HG03520 (cell line): ENCODE measurements at regions not wholly inside any gene's neighbourhood (a gene's known extent, or its start where the extent isn't known, plus 50 kb on each side); places are given as distances from the start of the nearest gene placed in this dataset.
"Not testable (repeated sequence)": the region's sequence is repeated elsewhere in the genome, so short reads cannot be mapped to it uniquely, and the experiment has no call there.

Experiments used
- ATAC-seq: cut with Tn5 transposase; IDR thresholded peaks from one replicate; pipeline ENCODE4 v1.9.1; 2021; ENCODE audit warnings: mild to moderate bottlenecking, moderate library complexity; ENCODE audit not compliant: unreplicated experiment

DNA sequence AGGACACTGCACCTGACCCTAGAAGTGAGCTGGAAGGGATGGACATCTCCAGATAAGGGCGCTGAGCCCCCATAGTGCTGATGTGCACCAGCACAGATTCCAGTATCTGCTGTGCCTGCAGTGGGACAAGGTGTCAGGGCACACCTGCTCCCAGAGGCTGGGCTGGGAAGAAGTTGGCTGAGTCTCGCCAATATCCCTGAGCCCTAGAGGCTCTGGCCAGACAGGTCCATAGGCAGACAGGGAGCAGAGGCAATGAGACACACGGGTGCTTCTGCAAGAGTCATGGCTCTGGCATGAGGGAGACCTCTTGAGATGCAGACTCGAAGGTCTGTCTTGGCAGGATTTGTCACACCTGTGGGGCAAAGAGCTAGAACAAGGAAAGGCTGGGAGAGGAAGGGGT, 1321.5 kb downstream of the UQCRFS1 start:
- ATAC-seq: no peak

DNA sequence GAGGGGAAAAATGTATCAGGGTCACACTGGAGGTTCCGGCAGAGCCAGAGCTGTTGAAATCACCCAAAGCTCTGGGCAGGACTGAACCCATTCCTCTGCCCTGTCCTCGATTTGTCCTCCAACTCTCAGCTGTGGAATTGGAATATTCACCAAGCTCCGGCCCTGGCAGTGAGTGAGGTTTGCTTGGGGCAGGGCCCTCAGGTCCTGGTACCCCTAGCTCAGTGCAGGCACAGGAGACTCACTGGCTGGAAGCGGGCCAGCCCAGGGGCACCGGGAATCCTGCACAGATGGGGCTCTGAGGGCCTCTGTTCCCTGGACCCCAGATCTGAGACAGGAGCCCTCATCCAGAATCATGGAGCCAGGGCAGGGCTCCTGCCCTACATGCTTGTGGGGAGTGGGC, 1322.3 kb downstream of the UQCRFS1 start:
- no peak for ATAC-seq

DNA sequence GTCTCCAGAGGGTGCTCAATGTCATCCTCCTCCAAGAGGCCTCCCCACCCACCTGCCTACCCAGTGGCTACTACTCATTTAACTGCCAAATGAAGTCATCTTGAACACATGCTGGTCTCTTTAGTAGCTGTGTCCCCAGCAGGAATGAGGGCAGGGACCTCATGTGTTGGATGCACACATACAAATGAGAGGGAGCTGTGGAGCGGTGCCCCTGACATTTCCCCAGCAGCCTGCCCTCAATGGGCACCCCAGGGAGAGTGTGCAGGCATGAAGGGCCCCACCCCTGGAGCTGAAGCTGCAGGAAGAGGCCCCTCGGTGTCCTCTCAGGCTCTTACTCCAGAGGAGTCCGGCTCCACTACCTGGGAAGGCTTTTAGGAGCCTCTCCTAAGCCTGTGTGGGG, 1322.7 kb downstream of the UQCRFS1 start:
- ATAC-seq: no peak

DNA sequence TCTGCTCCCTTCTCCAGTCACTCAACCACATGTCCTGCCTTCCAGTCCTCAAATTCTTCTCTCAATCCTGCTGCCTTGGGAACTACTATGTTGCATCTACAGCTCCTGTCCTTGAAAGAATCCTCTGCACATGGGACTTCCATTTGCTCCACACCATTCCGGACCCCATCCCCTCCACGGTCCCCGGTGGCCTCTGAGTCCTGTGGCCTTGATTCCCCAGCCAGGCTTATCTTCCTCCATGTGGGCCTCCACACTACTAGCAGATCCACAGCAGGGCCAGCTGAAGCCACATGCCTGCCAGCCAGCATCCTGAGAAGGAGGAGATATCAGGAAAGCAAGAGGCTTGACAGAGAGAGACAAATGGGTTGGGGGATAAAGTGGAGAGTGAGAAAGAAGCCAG, 1323.8 kb downstream of the UQCRFS1 start:
- ATAC-seq: no peak

DNA sequence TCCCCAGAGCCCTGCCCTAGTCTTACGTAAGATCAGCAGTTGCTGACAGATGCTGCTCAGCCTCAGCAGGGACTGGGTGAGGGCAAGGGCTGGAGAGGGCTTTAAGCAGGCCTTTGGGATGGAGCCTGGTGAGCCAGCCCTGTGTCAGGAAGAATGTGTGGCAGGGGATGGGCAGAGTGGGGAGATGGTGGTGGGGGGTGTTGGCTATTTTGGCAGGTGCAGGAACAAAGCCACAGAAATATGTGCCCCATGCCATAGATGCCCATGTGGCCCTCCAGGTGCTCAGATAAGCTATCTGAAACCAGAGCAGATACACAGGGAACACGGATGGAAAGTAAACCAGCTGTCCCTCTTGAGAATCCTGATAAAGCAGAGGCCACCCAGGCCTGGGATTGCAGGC, 1325.0 kb downstream of the UQCRFS1 start:
- ATAC-seq: no peak

DNA sequence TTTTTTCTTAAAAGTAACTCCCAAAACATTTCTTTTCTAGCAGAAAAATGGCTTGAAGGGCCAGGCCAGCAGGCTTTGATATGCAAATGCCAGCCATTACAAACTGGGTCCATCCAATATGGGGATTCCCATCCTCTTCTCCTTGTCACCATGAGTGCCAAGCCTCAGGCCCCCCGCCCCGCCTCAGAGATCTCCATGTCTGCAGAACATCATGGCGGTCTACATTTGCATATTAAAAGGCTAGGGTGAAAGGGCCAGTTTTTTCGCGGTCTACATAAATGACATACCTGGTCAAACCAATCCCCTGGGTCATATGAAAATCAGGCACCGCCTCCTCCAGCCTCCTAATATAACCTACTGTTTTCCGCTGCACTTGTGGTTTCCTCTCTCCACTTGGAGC, 1327.6 kb downstream of the UQCRFS1 start:
- ATAC-seq: no peak

DNA sequence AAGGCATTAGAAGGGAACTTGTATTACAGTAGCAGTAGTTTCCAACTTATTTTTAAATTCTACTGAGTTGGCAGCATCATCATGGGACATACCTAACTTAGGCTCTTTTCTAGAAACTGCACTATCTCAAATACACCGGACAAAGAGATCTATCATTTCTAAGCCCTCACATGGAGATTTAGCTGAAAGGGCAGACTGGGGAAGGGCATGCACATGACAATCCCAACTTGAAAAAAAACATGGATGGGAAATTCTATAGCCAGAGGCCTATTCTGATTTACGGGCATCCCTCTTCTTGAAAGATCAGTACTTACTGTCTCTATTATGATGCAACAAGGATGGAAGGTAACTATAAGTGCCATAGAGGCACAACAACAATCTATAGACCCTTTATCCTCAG, 1328.6 kb downstream of the UQCRFS1 start:
- ATAC-seq: no peak

DNA sequence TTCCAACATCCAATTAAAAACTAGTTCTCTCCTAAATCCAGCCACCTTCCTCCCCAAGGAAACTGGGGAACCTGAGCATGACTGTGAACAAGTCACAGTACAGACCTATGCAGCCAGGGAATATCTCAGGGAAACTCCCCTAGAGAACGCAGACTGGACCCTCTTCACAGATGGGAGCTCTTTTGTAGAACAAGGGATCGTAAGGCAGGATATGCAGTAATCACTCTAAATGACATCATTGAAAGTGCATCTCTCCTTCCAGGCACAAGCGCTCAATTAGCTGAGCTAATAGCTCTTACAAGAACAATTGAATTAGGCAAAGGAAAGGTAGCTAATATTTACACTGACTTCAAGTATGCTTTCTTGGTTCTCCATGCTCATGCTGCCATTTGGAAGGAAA, 1331.7 kb downstream of the UQCRFS1 start:
- no peak for ATAC-seq

DNA sequence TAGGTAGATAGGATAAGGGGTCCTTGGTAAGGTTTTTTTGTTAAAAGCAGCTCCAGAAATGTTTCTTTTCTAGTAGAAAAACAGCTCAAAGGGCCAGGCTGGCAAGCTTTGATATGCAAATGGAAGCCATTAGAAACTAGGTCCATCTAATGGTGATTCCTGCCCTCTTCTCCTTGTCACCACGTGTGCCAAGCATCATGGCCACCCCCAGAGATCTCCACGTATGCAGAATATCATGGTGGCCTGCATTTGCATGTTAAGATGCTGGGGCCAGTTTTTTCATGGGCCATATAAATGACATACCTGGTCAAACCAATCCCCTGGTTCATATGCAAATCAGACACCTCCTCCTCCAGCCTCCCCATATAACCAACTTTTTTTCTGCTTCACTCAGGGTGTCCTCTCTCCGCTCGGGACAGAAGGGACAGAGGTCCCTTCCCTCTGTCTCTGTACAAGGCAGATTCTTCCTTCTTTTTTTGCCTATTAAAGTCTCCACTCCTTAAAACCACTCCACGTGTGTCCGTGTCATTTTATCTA, 1335.9 kb downstream of the UQCRFS1 start:
- ATAC-seq: no peak

DNA sequence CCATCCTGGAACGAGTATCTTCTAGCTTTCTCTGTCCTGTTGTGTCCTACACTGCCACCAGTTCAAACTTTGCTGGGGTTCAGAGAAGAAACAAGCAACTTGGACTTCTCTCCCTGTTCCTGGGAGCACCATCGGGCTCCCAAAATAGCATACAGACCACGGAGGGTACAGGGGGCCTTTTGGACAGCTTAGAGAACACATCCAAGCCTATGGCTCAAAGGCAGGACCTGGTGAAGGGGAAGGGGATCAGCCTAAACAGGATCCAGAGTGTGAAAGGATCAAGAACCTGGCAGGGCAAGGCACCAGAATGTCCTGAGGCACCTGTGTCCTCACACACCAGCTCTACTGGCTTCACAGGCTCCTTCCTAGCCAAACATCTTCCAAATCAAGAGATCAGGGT, 1336.5 kb downstream of the UQCRFS1 start:
- ATAC-seq: no peak

DNA sequence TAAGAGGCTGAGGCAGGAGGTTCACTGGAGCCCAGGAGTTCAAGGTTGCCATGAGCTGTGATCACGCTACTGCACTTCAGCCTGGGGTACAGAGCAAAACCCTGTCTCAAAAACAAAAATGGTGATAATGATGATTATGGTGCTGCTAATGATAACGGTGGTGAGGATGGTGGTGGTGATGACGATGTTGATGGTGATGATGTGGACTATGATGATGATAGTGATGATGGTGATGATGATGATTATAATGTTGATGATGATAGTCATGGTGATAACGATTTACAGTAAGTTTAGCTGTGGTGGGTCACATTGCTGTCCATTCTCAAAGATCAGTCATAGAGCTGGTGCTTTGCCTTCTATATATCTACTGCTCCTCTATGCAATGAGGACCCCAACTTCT, 1340.6 kb downstream of the UQCRFS1 start:
- no peak for ATAC-seq

DNA sequence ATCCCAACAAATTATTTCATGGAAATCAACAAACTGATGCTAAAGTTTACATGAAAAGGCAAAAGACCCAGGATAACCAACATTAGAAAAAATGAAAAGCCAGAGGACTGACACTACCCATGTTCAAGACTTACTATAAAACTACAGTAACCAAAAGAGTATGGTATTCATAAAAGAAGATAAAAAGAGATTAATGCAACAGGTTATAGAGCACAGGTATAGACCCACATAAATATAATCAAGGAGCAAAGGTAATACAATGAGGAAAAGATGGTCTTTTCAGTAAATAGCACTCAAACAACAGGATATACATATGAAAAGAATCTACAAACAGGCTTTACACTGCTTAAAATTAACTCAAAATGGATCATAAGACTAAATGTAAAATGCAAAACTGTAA, 1342.7 kb downstream of the UQCRFS1 start:
- ATAC-seq: no peak

DNA sequence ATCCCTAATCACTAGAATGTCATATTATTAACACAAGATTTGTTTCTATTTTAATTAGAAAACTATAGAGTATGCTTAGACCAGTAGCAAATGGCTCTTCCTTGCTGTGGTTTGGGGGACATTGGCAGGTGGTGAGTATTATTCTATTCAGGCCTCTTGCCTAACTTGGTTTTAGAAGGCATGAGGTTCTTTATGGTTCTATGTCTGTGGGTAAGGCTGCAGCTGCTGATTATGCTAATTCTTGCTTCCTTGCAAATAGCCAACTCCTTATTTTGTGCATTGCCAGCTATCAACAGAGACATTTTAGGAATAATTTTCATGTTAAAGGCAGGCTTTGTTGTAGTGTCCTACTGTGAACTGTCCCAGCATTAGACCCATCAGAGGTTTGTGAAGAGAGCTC, 1344.9 kb downstream of the UQCRFS1 start:
- ATAC-seq: no peak

DNA sequence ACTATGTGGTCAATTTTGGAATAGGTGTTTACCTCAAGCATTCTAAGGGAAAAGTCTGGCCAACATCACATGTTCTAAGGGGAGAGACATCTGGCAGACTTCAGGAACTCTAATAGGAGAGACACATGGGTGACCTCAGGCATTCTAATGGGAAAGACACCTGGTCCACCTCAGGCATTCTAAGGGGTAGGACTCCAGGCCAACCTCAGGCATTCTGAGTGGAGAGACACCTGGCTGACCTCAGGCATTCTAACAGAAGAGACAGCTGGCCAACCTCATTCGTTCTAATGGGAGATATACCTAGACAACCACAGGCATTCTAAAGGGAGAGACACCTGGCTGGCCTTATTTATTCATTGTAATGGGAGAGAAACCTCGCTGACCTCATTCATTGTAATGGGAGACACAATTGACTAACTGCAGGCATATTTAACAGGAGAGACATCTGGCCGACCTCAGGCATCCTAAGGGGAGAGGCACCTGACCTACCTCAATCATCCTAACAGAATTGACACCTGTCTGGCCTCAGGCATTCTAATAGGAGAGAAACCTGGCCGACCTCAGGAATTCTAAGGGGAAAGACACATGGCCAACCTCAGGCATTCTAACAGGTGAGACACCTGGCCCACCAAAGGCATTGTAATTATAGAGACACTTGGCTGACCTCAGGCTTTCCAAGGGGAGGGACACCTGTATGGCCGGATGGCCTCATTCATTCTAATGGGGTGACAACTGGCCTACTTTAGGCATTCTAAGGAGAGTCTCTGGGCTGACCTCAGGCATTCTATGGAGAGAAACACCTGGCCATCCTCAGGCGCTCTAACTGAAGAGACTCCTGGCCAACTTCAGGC, 1346.8 kb downstream of the UQCRFS1 start:
- no peak for ATAC-seq

DNA sequence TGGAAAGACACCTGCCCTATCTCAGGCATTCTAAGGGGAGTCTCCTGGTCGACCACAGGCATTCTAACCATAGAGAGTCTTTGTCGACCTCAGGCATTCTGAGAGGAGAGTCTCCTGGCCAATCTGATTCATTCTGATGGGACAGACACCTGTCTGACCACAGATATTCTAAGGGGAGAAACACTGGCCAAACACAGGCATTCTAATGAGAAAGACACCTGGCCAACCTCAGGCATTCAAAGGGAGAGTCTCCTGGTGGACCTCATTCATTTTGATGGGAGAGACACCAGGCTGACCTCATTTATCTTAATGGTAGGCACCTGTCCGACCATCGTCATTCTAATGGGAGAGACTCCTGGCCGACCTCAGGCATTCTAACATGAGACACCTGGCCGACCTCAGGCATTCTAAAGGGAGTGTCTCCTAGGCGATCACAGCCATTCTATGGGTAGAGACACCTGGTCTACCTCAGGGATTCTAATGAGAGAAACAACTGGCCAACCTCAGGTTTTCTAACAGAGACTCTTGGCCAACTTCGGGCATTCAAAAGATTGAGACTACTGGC, 1351.5 kb downstream of the UQCRFS1 start:
- no peak for ATAC-seq

DNA sequence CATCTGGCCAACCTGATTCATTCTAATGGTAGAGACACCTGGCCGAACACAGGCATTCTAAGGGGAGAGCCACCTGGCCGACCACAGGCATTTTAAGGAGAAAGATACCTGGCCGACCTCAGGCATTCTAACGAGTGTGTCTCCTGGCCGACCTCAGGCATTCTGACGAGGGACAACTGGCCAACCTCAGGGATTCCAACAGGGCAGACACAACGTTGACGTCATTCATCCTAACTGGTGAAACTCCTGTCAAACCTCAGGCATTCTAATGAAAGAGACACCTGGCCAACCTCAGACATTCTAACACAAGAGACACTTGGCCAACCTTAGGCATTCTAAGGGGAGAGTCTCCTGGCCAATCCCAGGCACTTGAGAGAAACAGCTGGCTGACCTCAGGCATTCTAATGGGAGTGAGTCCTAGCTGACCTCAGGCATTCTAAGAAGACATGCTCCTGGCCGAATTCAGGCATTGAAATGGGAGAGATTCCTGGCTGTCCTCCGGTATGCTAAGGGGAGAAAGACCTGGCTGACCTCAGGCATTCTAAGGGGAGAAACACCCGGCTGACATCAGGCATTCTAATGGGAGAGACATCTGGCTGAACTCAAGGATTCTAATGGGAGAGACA, 1352.5 kb downstream of the UQCRFS1 start:
- ATAC-seq: no peak

DNA sequence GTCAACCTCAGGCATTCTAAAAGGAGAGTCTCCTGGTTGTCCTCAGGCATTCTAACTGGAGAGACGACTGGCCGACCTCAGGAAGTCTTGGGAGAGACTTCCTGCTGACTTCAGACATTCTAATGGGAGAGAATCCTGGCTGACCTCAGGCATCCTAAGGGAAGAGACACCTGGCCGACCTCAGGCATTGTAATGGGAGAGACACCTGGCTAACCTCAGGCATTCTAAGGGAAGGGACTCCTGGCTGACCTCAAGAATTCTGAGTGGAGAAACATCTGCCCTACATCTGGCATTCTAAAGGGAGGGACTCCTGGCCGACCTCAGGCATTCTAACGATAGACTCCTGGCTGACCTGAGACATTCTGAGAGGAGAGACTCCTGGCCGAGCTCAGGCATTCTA, 1353.3 kb downstream of the UQCRFS1 start:
- no peak for ATAC-seq

DNA sequence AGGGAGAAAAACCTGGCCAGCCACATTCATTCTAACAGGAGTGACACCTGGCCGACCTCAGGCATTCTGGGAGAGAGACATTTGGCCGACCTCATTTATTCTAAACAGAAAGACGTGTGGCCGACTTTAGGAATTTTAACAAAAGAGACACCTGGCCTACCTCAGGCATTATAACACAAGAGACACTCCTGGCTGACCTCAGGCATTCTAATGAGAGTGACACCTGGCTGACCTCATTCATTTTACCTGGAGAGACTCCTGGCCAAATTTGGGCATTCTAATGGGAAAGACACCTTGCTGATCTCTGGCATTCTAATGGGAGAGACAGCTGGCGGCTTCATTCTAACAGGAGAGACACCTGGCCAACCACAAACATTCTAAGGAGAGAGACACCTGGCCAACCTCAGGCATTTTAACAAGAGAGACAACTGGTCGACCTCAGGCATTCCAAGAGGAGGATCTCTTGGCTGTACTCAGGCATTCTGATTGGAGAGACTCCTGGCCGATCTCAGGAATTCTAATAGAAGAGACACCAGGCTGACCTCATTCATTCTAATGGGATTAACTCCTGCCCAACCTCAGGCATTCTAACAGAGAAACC, 1353.9 kb downstream of the UQCRFS1 start:
- ATAC-seq: no peak

DNA sequence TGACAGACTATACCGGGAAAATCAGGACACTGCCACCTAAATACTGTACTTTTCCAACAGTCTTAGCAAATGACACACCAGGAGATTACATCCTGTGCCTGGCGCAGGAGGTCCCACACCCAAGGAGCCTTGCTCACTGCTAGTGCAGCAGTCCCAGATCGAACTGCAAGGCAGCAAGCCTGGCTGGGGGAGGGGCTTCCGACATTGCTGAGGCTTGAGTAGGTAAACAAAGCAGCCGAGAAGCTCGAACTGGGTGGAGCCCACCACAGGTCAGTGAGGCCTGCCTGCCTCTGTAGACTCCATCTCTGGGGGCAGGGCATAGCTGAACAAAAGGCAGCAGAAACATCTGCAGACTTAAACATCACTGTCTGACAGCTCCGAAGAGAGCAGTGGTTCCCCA, 1360.0 kb downstream of the UQCRFS1 start:
- not testable (repeated sequence) for ATAC-seq

DNA sequence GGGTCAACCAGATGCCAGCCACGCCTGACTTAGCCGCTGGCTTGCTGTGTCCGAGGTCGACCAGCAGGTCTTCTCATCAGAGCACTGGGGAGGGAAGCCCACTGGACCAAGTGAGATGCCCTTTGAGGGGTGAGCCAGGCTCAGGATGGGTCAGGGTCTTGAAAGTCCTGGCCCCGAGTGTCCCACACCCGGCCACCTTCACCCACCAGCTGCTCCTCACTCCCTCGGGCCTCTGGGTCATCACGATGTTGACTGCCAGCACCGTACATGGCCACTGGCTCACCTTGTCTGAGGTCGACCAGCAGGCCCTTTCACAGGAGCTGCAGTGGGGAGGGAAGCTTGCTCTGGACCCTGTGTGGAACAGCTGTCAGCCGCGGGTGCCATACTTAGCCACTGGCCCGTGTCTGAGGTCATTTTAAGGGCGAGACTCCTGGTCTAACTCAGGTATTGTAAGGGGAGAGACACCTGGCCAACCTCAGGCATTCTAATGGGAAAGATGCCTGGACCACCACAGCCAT, 1361.3 kb downstream of the UQCRFS1 start:
- ATAC-seq: no peak

DNA sequence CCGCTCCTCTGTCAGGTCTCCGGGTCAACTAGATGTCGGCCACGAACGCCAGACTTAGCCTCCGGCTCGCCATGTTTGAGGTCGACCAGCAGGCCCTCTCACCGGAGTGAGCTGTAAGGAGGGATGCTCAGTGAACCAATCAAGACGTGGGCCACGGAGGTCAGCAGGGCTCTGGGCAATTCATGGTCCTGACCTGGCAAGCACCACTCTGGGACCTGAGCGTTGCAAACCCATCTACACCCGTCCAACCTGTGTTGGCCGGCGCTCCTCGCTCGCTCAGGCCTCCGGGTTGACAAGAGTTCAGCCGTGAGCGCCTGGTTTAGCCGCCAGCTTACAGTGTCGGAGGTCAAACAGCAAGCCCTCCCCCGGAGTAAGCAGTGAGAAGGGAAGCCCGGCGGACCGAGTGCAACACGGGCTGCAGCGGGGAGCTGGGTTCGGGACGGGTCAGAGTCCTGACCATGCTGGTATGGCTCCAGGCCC, 1361.9 kb downstream of the UQCRFS1 start:
- no peak for ATAC-seq
